ENCODE measurements at regions not wholly inside any gene's neighbourhood (a gene's known extent, or its start where the extent isn't known, plus 50 kb on each side); places are given as distances from the start of the nearest gene placed in this dataset.

- no peak for TF ChIP-seq CTCF (IDR thresholded peaks at IDR 0.05 in 8 of 11, conservative IDR thresholded peaks at IDR 0.05 in 3 of 11)
- no peak for TF ChIP-seq POLR2AphosphoS5 (IDR thresholded peaks at IDR 0.05)
Observed at GRCh38 chr11:98710026-98710425, 310.7 kb upstream of the CNTN5 start.
